SK-N-SH (cell line): ENCODE measurements at regions not wholly inside any gene's neighbourhood (a gene's known extent, or its start where the extent isn't known, plus 50 kb on each side); places are given as distances from the start of the nearest gene placed in this dataset.

Experiments used
- CTCF ChIA-PET: fragments of 300-600, 350-600 bp; formaldehyde crosslinking; extraction: SDS; loops from one replicate; lab custom pipeline; 2021; lab: Yijun Ruan, JAX
- POLR2A ChIA-PET: fragments of 350-600 bp; sonication (Branson Sonifier 250); formaldehyde crosslinking; extraction: SDS; loops from one replicate; lab custom pipeline; 2020; ENCODE audit warnings: antibody characterized with exemption, inconsistent platforms; lab: Yijun Ruan, JAX
- DNase-seq: peaks from one replicate; pipeline ENCODE4 v3.0.0; 2012
- H2AFZ ChIP-seq: fragments of 200-600 bp; sonication (generic); 2 replicates; pipeline ENCODE4 v1.8.1; 2016; ENCODE audit warnings: antibody characterized with exemption, mild to moderate bottlenecking, low read depth
- H3F3A ChIP-seq: fragments of 200-600 bp; sonication (generic); replicated peaks from 2 replicates; pipeline ENCODE3; 2016; ENCODE audit warnings: antibody characterized with exemption, mild to moderate bottlenecking; ENCODE audit not compliant: insufficient read depth
- H3K27ac ChIP-seq, 2 experiments: fragments of 200-500 bp in 1 of 2; fragments of 200-600 bp in 1 of 2; sonication (Bioruptor generic) in 1 of 2; sonication (generic), shearing (Covaris generic) in 1 of 2; 2 replicates each; pipeline versions ENCODE4 v1.5.1 to v1.6.1; 2014 to 2016; ENCODE audit warnings: low read depth in 2 of 2, inconsistent platforms in 1 of 2, low read length in 1 of 2, mild to moderate bottlenecking in 1 of 2, mixed read lengths in 1 of 2
- H3K27me3 ChIP-seq: fragments of 200-600 bp; sonication (generic), shearing (Covaris generic); 2 replicates; pipeline ENCODE4 v1.6.1; 2016; ENCODE audit warnings: mixed run types; ENCODE audit not compliant: insufficient read depth
- H3K36me3 ChIP-seq, 2 experiments: fragments of 200-500 bp in 1 of 2; fragments of 200-600 bp in 1 of 2; sonication (Bioruptor generic) in 1 of 2; sonication (generic) in 1 of 2; replicated peaks in 1 of 2; 2 replicates each; pipeline versions ENCODE3 to v1.5.1; 2014 to 2016; ENCODE audit warnings: low read length in 1 of 2, mild to moderate bottlenecking in 1 of 2; ENCODE audit not compliant: insufficient read depth in 2 of 2, control insufficient read depth in 1 of 2
- H3K4me1 ChIP-seq, 2 experiments: fragments of 200-500 bp in 1 of 2; fragments of 200-600 bp in 1 of 2; sonication (Bioruptor generic) in 1 of 2; sonication (generic), shearing (Covaris generic) in 1 of 2; 2 replicates each; pipeline versions ENCODE4 v1.5.1 to v1.6.1; 2014 to 2016; ENCODE audit warnings: low read depth in 1 of 2, low read length in 1 of 2, mixed run types in 1 of 2; ENCODE audit not compliant: insufficient read depth in 2 of 2, control insufficient read depth in 1 of 2
- H3K4me2 ChIP-seq: fragments of 200-600 bp; sonication (generic), shearing (Covaris generic); 2 replicates; pipeline ENCODE4 v1.6.1; 2017; ENCODE audit warnings: mixed run types
- H3K4me3 ChIP-seq, 2 experiments: fragments of 200-500 bp in 1 of 2; fragments of 200-600 bp in 1 of 2; sonication (Bioruptor generic) in 1 of 2; sonication (generic), shearing (Covaris generic) in 1 of 2; 2 replicates each; pipeline versions ENCODE4 v1.5.1 to v1.8.1; 2014 to 2016; ENCODE audit warnings: low read depth in 2 of 2, inconsistent platforms in 1 of 2, low read length in 1 of 2, mild to moderate bottlenecking in 1 of 2, mixed read lengths in 1 of 2, moderate library complexity in 1 of 2
- H3K79me2 ChIP-seq: fragments of 200-600 bp; sonication (generic); 2 replicates; pipeline ENCODE4 v1.8.1; 2017; ENCODE audit warnings: mild to moderate bottlenecking; ENCODE audit not compliant: insufficient read depth
- H3K9ac ChIP-seq: fragments of 200-600 bp; sonication (generic); 2 replicates; pipeline ENCODE4 v1.6.1; 2017; ENCODE audit warnings: mixed run types
- H3K9me2 ChIP-seq: fragments of 200-600 bp; sonication (generic); 2 replicates; pipeline ENCODE4 v1.6.1; 2017; ENCODE audit warnings: mixed run types
- H3K9me3 ChIP-seq: fragments of 200-600 bp; sonication (generic); 2 replicates; pipeline ENCODE4 v1.6.1; 2017; ENCODE audit warnings: mixed run types, mild to moderate bottlenecking, moderate library complexity
- H4K20me1 ChIP-seq: fragments of 200-600 bp; sonication (generic); 2 replicates; pipeline ENCODE4 v1.6.1; 2017; ENCODE audit warnings: mild to moderate bottlenecking, mixed run types; ENCODE audit not compliant: insufficient read depth
- CHD2 ChIP-seq: fragments of 150-350 bp; IDR thresholded peaks from 2 replicates; pipeline ENCODE4 v1.6.1; 2018; ENCODE audit warnings: low read length; ENCODE audit not compliant: partially characterized antibody
- ELF1 ChIP-seq: IDR thresholded peaks from 2 replicates; pipeline ENCODE4 v1.4.0; 2012
- EZH2phosphoT487 ChIP-seq: fragments of 200-600 bp; sonication (generic); IDR thresholded peaks from 2 replicates; pipeline ENCODE4 v1.6.1; 2017; ENCODE audit warnings: low read depth, mixed run types, mild to moderate bottlenecking, antibody characterized with exemption, moderate library complexity, borderline replicate concordance
- GABPA ChIP-seq: IDR thresholded peaks from 2 replicates; pipeline ENCODE4 v1.4.0; 2012; ENCODE audit warnings: low read depth, mild to moderate bottlenecking
- GATA2 ChIP-seq: sonication (generic); formaldehyde crosslinking; IDR thresholded peaks from 2 replicates; pipeline ENCODE4 v1.5.0; 2020; ENCODE audit warnings: mild to moderate bottlenecking, missing genetic modification reagents
- JUND ChIP-seq: IDR thresholded peaks from 2 replicates; pipeline ENCODE4 v1.4.0; 2012
- MEF2A ChIP-seq: IDR thresholded peaks from 2 replicates; pipeline ENCODE4 v1.4.0; 2012; ENCODE audit warnings: low read depth, borderline replicate concordance
- MXI1 ChIP-seq: IDR thresholded peaks from 2 replicates; pipeline ENCODE4 v1.6.1; 2012; ENCODE audit warnings: mild to moderate bottlenecking, low read depth, low read length, improper control_type of control experiment
- NFIC ChIP-seq: IDR thresholded peaks from 2 replicates; pipeline ENCODE4 v1.4.0; 2012; ENCODE audit warnings: borderline replicate concordance
- NRF1 ChIP-seq: IDR thresholded peaks from 2 replicates; pipeline ENCODE4 v1.6.1; 2012; ENCODE audit warnings: low read depth, mild to moderate bottlenecking, low read length
- POLR2AphosphoS5 ChIP-seq: IDR thresholded peaks from 2 replicates; pipeline ENCODE4 v1.6.1; 2012; ENCODE audit warnings: low read depth, low read length
- RAD21 ChIP-seq: IDR thresholded peaks from 2 replicates; pipeline ENCODE4 v1.6.1; 2012; ENCODE audit warnings: mild to moderate bottlenecking, low read length
- RCOR1 ChIP-seq: fragments of 150-350 bp; IDR thresholded peaks from 2 replicates; pipeline ENCODE4 v1.6.1; 2017; ENCODE audit warnings: antibody characterized with exemption, low read length
- RXRA ChIP-seq: IDR thresholded peaks from 2 replicates; pipeline ENCODE4 v1.4.0; 2012; ENCODE audit warnings: low read depth, mild to moderate bottlenecking, borderline replicate concordance
- SMC3 ChIP-seq: IDR thresholded peaks from 2 replicates; pipeline ENCODE4 v1.6.1; 2012; ENCODE audit warnings: low read depth, low read length, improper control_type of control experiment
- TCF12 ChIP-seq: IDR thresholded peaks from 2 replicates; pipeline ENCODE4 v1.4.0; 2012
- TEAD4 ChIP-seq: IDR thresholded peaks from 2 replicates; pipeline ENCODE4 v1.4.0; 2012; ENCODE audit warnings: mild to moderate bottlenecking, borderline replicate concordance; ENCODE audit not compliant: insufficient read depth
- WGBS: methylation state at CpG from one replicate; pipeline ENCODE4 v1.1.6; 2017; ENCODE audit warnings: low lambda C conversion rate; 5-methylcytosine and 5-hydroxymethylcytosine counted together
- TF ChIP-seq, protein P1 (sequence below): IDR thresholded peaks from 2 replicates; pipeline ENCODE4 v1.4.0; 2012; ENCODE audit warnings: low read depth, borderline replicate concordance
- TF ChIP-seq, protein P2 (sequence below): IDR thresholded peaks from 2 replicates; pipeline ENCODE4 v1.4.0; 2012; ENCODE audit warnings: low read depth, borderline replicate concordance
- TF ChIP-seq, protein P3 (sequence below): fragments of 200-600 bp; sonication (generic); IDR thresholded peaks from 2 replicates; pipeline ENCODE4 v1.6.1; 2017; ENCODE audit warnings: antibody characterized with exemption, mild to moderate bottlenecking, moderate library complexity
- TF ChIP-seq, protein P4 (sequence below): fragments of 150-350 bp; IDR thresholded peaks from 2 replicates; pipeline ENCODE4 v1.6.1; 2017; ENCODE audit warnings: antibody characterized with exemption, low read length, low read depth, borderline replicate concordance

DNA sequence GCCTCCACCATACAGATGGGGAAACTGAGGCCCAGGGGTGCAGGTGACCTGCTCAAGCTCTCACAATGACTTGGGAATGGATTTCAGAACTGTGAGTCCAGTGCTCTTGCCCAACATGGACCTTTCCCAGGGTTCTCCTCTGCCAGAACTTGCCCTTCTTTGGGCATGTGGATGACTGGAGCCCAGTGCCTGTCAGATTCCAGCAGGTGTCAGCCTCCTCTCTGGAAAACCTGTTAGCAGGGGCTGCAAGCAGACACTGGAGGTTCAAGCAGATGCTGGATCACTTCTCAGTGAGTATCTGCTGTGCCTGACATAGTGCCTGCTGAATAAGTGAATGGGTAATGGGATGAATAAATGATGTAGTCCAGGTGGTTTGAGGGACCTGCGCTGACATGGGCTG, 314.2 kb upstream of the POU3F1 start:
- ChIA-PET POLR2A (no interaction called here), CTCF (no interaction called here)
- 14% methylated on average over 1 of the region's 1 CpG for WGBS

DNA sequence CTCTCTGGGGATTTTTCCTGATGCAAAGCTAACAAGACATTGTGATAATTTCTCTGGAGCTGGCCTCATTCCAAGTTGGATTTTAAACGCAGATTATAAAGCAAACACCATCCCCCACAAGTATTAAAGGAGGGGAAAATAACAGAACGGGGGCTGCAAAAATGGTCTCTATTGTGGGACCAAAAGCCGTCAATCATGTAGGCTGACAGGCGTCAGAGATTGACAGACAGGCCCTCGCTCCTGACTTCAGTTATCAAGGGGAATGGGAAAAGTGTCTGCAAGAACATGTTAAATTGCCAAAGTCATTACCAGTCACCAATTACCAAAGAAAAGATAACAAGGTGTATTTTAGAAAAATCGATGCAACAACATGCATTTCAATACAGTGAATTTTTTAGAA, 307.4 kb upstream of the POU3F1 start:
- Histone ChIP-seq H3K27ac (no peak overlapping the region), H3K36me3 (no peaks in the 10 kb centered on the region), H3K9ac (no peak overlapping the region), H3K9me3 (no peaks in the 10 kb centered on the region), H3K4me3 (no peak overlapping the region), H4K20me1 (no peaks in the 10 kb centered on the region), H3K79me2 (no peaks in the 10 kb centered on the region), H3K4me1 (no peaks in the 10 kb centered on the region), H2AFZ (no peak overlapping the region), H3F3A (no peaks in the 10 kb centered on the region), H3K9me2 (no peaks in the 10 kb centered on the region), H3K4me2 (no peak overlapping the region), H3K27me3 (no peaks in the 10 kb centered on the region; the same call in 1 of the 2 replicates)
- POLR2A ChIA-PET: no interaction called here
- WGBS: 17% methylated on average over 6 of the region's 6 CpGs
- no peak for DNase-seq
- TF ChIP-seq, protein P1, sequence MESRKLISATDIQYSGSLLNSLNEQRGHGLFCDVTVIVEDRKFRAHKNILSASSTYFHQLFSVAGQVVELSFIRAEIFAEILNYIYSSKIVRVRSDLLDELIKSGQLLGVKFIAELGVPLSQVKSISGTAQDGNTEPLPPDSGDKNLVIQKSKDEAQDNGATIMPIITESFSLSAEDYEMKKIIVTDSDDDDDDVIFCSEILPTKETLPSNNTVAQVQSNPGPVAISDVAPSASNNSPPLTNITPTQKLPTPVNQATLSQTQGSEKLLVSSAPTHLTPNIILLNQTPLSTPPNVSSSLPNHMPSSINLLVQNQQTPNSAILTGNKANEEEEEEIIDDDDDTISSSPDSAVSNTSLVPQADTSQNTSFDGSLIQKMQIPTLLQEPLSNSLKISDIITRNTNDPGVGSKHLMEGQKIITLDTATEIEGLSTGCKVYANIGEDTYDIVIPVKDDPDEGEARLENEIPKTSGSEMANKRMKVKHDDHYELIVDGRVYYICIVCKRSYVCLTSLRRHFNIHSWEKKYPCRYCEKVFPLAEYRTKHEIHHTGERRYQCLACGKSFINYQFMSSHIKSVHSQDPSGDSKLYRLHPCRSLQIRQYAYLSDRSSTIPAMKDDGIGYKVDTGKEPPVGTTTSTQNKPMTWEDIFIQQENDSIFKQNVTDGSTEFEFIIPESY: no peak
- no peak for TF ChIP-seq CHD2
- TF ChIP-seq POLR2AphosphoS5: no peak
- TF ChIP-seq RCOR1: no peak
- TF ChIP-seq TEAD4: no peak
- no peak for TF ChIP-seq NRF1
- TF ChIP-seq JUND: no peak
- TF ChIP-seq TCF12: no peak
- no peak for TF ChIP-seq MEF2A
- TF ChIP-seq, protein P2, sequence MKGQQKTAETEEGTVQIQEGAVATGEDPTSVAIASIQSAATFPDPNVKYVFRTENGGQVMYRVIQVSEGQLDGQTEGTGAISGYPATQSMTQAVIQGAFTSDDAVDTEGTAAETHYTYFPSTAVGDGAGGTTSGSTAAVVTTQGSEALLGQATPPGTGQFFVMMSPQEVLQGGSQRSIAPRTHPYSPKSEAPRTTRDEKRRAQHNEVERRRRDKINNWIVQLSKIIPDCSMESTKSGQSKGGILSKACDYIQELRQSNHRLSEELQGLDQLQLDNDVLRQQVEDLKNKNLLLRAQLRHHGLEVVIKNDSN: no peak
- TF ChIP-seq MXI1: no peak
- TF ChIP-seq RXRA: no peak
- no peak for TF ChIP-seq RAD21
- TF ChIP-seq GABPA: no peak
- TF ChIP-seq, protein P3, sequence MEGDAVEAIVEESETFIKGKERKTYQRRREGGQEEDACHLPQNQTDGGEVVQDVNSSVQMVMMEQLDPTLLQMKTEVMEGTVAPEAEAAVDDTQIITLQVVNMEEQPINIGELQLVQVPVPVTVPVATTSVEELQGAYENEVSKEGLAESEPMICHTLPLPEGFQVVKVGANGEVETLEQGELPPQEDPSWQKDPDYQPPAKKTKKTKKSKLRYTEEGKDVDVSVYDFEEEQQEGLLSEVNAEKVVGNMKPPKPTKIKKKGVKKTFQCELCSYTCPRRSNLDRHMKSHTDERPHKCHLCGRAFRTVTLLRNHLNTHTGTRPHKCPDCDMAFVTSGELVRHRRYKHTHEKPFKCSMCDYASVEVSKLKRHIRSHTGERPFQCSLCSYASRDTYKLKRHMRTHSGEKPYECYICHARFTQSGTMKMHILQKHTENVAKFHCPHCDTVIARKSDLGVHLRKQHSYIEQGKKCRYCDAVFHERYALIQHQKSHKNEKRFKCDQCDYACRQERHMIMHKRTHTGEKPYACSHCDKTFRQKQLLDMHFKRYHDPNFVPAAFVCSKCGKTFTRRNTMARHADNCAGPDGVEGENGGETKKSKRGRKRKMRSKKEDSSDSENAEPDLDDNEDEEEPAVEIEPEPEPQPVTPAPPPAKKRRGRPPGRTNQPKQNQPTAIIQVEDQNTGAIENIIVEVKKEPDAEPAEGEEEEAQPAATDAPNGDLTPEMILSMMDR: no peak
- CTCF ChIA-PET: no interaction called here

More for the DNA sequence above, 314.2 kb upstream of the POU3F1 start:
- H3K4me2 ChIP-seq: no peak overlapping the region
- no peak overlapping the region for H3K27ac ChIP-seq
- H3F3A ChIP-seq: no peaks in the 10 kb centered on the region
- no peak overlapping the region for H2AFZ ChIP-seq
- no peak overlapping the region for H3K4me3 ChIP-seq
- H3K27me3 ChIP-seq: peaks cover 11% of the 10 kb centered on the region; the same call in 1 of the 2 replicates
- no peaks in the 10 kb centered on the region for H3K79me2 ChIP-seq
- H3K4me1 ChIP-seq: no peaks in the 10 kb centered on the region
- H3K9ac ChIP-seq: no peak overlapping the region
- H3K9me2 ChIP-seq: no peaks in the 10 kb centered on the region
- H3K36me3 ChIP-seq: no peaks in the 10 kb centered on the region
- TF ChIP-seq NFIC (no peak), GATA2 (CRISPR knock-in tag) (no peak), ELF1 (no peak), RXRA (no peak), EZH2phosphoT487 (no peak), JUND (no peak), SMC3 (no peak)
- TF ChIP-seq, protein P4, sequence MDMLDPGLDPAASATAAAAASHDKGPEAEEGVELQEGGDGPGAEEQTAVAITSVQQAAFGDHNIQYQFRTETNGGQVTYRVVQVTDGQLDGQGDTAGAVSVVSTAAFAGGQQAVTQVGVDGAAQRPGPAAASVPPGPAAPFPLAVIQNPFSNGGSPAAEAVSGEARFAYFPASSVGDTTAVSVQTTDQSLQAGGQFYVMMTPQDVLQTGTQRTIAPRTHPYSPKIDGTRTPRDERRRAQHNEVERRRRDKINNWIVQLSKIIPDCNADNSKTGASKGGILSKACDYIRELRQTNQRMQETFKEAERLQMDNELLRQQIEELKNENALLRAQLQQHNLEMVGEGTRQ: no peak
- TF ChIP-seq, protein P3: no peak; the same call in 1 of the 2 replicates
- TF ChIP-seq, all 33 proteins: peak for 0
- no peak for DNase-seq
- H3K9me3 ChIP-seq: no peaks in the 10 kb centered on the region
- H4K20me1 ChIP-seq: no peaks in the 10 kb centered on the region
